NCI-H345 treated with DMSO at 0.1 percent for 48 hours (cell line): ENCODE measurements at regions not wholly inside any gene's neighbourhood (a gene's known extent, or its start where the extent isn't known, plus 50 kb on each side); places are given as distances from the start of the nearest gene placed in this dataset.
A peak's percentile ranks its signal among the peaks of the same experiment; 100 is the strongest.
"Not testable (repeated sequence)": the region's sequence is repeated elsewhere in the genome, so short reads cannot be mapped to it uniquely, and the experiment has no call there.

Experiments
- DNase-seq: peaks from one replicate; lab custom pipeline; 2025; ENCODE audit not compliant: unreplicated experiment; lab: John Stamatoyannopoulos, UW

DNA sequence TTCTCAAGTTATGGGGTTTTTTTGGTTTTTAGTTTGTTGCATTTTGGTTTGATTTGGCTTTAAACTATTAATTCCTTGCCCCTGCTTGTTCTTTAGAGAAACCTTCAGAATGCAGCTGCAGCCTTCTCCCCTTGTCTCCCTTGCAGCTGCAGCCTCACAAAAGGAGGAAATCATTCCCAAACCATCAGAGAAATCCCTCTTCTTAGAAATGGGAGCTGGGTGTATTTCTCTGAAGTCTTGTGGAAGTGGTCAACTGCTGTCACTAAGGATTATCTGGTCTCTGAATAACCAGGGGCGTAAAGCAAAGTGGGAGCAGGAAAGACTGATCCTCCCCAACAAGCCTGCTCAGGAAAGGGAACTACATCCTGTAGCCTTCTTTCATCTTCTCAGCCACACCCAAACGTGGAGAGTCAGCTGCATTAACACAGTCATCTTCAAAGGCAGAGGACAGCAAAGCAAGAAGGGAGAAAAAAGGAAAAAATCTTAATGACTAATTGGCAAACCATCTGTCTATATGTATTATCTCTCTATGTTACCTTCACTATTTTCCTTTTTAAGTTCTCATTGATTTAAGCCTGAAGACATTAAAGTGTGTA lies 1834.1 kb upstream of the PIK3C3 start:
- no peak for DNase-seq

DNA sequence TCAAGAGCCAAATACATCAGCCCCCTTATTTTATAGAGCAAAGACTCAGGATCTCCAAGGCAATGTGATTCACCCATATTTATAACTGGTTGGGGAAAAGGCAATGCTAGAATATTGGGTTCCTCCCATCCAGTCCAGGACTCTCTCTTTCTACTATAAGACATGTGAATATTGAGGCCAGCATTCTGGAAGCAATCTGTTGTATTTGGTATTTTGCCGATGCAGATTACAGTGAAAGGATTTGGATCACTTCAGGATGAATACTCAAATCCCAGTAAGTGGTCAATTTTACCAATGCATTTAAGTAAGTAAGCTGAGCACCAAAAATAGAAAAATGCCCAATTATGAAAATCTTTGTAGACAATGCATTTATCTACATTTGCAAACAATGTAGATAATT lies 1834.7 kb upstream of the PIK3C3 start:
- DNase-seq = no peak

DNA sequence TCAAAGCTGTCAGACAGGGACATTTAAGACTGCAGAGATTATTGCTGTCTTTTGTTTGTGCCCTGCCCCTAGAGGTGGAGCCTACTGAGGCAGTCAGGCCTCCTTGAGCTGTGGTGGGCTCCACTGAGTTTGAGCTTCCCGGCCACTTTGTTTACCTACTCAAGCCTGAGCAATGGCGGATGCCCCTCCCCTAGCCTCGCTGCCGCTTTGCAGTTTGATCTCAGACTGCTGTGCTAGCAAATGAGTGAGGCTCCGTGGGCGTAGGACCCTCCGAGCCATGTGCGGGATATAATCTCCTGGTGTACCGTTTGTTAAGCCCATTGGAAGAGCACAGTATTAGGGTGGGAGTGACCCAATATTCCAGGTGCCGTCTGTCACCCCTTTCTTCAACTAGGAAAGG lies 1835.5 kb upstream of the PIK3C3 start:
- DNase-seq = not testable (repeated sequence)

DNA sequence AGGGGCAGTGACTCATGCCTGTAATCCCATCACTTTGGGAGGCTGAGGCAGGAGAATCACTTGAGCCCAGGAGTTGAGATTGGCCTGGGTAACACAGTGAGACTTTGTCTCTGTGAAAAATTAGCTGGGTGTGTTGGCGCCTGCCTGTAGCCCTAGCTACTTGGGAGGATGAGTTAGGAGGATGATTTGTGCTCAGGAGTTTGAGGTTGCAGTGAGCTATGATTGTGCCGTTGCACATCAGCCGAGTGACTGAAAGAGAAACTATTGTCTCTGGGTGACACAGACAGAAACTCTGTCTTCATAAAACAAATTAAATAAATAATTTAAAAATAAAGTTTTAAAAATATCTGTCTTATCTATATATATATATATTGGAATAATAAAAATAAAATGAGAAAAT lies 1844.6 kb upstream of the PIK3C3 start:
- no peak for DNase-seq

DNA sequence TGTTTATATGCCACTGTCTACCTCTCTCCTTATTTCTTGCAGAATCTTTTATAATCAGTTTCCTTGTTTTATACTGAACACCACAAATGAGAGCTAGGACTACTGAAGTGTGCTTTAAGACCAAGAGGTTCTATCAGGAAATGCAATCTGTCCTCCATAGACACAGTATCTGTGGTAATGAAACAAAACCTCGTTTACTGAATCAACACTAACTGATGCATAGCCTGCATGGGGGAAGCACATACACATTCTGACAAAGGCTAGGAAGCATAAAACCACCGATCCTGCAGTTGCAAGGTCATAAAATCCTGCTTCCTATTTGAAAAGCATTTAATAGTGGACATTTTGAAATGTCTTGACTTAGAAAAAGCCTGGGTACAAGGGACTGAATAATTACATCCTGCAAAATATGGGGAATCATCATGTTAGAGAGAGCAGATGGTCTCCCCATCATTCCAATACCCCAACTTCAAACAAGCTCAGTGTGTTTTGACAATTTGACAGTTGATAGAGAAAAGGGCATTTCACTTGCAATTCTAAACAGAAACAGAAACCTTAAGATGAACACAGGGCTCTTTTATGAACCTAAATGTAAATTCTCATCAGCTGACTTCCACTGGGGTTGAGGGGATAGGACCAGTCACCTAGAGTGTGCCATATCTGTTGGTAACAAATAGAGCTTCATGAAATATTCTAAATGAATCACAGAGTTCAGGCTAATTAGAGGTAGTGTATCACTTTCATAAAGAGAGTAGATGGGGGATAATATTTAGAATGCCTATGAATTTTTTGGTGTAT lies 1845.6 kb upstream of the PIK3C3 start:
- peak; percentile 6 for DNase-seq

DNA sequence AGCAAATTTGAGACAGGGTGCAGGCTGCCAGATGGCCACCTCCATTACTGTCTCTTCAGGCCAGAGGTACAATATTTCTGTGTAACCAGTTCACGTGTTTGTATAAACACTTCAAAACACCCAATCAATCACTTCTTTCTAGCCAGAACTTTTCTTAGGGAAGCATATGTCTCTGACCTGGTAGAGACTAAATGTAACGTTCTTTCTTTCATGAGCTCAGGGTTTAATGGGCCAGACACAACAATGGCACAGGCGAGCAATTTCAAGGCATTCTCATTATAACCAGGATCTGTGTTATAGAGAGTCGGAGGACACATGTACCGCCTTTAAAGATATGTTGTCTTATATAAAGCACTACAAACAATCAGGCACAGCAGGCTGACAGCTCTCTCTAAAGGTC lies 1846.4 kb upstream of the PIK3C3 start:
- peak; percentile 41 for DNase-seq

DNA sequence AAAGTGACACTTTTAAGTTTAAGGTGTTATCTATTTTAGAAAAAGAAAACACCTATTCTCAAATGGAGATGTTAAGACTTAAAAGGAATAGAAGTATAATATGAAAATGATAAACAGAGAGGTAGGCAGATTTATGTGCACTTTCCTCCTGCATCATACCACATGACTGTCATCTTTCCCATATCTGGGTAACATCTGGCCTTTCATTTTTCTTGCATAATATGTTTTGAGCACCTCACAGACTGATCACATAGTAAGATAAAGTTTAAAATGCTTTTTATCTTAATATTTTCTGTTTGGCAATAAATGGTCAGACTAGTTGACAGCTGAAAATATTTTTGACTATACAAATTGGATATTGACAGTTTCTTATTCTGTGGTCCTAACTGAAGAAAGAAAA lies 1852.1 kb upstream of the PIK3C3 start:
- DNase-seq = no peak

DNA sequence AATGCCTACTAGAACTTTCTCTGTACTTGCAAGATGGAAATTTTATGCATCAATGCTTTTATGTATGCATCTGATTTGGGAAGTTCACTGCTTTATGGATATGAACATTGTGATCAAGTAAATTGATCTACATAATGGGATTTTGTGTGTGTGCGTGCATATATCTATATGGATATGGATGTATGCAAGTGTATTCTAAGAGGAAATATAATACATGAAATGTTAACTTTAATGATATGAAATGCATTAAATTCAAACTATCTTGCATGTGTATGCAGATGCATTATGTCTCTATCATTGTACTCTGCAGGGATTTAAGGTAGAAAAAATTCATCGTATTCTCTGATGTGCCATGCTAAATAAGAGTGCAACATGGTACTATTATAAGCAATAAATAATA lies 1855.4 kb upstream of the PIK3C3 start:
- no peak for DNase-seq

DNA sequence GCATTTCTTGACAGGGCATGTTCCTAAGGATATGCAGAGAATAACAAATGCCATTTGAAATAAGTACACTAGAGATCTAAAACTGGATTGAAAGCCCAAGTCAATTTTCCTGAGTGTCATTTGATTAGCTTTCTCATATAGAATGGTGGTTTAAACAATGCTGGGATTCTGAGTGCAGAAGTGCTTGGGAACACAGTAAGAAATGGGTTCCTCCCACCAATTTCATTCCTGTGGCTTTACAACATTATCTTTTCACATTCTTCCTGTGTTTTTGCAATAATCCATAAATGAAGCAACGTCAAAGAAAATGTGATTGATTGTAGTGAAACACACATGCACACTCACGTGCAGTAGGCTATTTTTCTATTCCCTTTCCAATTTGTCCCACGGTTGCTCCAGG lies 1858.4 kb upstream of the PIK3C3 start:
- DNase-seq = no peak

DNA sequence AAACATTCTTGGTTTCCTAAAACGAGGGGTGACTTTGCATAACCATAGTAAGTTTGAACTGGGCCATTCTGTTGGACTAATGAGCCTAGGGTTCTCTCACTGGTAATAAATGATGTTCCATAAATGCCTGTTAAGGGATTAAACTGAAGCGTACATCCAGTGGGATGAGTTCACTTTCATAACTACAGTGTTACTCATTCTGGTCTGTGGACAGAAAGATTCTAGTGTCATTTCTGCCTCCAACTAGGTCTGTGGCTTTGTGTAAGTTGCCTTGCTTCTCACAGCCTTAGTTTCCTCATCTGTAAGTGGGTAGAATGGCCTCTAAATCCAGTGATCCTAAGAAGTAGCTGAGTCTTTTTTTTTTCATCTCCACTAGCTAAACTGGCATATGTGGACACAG lies 1860.6 kb upstream of the PIK3C3 start:
- no peak for DNase-seq

DNA sequence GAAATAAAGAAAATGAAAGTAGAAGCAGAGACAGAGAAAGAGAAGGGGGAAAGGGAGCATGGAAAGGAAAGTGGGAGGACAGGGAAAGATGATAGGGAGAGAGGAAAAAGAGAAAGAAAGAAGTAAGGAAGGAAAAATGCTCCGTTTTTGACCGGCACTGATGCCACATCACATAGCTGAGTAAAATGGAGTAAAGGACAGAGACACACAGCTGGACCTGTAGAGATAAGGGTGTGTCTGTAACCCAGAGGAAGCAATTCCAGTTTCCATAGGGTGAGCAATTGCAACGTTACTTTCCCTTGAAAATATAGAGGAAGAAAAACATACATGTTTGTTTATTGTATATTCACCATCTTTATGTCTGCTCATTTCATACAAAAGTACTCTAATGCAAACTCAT lies 1866.9 kb upstream of the PIK3C3 start:
- no peak for DNase-seq

DNA sequence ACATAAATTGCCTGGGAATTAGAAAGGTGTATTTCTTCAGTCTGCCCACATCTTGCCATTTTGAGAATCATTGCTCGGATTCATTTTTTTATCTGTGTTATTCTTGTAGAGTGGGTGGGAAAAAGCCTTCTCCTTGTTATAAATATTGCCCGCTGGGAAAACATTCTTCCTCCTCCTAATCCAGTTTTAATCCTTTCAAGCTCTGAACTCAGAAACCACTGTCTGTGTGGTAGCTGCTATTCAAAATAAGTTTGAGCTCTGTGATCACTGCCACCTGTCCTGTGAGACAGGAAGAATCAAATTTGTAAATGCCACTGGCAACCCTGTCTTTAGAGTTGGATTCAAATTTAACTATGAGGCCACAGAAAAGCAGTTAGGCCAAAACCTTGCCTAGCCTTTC lies 1875.2 kb upstream of the PIK3C3 start:
- DNase-seq = no peak

DNA sequence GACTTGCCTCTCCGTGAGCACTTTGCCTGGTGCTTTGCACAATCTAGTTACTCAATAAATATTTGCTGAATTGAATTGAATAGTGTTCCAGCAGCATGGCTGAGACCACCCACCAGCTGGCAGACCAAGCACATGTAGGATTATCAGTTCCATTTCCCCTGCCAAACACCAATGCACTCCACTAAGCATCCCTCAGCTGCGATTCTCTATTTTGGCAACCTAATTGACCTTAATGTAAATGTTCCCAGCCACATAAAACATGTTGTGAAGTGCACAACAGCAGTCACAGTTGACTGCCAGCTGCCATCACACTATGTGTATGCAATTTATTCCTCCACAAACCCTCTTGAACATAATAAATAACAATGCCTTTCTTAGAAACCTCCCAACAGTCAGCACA lies 1879.4 kb upstream of the PIK3C3 start:
- peak; percentile 66 for DNase-seq

DNA sequence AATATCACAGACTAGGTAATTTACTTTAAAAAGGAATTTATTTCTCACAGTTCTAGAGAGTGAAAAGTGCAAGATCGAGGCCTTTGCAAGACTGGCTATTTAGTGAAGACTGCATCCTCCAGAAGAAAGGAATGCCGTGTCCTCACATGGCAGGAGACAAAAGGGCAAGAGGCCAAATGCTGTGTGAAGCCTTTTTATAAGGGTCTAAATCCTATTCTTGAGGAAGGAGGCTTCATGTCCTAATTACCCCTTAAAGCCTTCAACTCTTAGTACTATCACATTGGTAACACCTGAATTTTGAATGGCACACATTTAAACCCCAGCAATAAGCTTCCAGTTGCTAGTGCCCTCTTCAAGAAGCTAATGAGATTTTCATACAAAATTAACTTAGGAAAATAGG lies 1882.3 kb upstream of the PIK3C3 start:
- no peak for DNase-seq

DNA sequence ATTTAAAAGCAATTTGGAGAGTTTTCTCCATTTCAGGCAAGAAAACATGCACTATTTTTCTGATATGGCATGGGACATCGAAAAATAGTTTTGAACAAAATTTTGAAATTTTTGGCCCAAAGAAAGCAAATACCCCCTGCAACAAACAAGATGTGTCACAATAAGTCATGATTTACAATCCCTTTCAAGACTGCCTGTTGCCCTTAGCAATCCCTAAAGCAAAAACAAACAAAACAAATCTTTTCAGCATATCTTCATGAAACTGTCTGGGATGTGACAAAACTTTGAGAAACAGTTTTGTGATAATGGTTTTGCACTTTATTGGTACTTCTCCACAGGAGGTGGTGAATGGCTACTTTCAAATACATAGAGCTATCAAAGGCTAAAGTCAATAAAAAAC lies 1888.7 kb upstream of the PIK3C3 start:
- DNase-seq = no peak

DNA sequence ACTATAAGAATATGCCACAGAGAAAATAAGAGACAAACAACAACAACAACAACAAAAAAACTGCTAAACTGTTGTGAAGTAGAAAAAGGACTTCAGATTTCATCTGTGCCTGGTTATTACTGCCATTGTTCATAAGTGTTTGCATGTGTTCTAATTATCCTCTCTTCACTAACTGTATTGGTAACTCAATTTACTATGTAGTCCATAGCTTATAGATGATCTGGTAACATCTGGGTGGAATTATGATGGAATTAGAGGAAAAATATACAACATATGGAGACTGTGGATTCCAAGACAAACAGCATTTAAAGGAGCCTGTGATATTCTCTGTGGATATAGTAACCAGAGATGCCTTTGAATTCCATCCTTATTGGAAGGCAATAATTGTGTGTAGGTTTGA lies 1891.5 kb upstream of the PIK3C3 start:
- DNase-seq = no peak

DNA sequence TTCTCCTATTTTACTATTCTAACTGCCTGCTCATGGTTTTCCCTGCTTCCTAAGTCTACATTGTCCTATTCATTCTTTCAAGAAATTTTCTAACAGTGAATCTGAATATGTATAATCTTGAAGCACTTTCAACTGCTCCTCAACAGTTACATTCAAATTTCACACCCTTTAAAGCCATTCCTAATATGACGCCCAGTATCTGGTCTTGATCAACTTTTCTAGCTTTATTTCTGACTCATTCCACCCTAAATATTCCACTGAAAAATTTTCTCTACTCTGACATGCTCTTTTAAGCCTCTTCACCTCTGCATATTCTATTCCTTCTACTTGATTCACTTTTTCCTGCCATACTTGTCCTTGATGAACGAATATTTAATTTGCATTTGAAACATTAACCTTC lies 1893.9 kb upstream of the PIK3C3 start:
- no peak for DNase-seq

DNA sequence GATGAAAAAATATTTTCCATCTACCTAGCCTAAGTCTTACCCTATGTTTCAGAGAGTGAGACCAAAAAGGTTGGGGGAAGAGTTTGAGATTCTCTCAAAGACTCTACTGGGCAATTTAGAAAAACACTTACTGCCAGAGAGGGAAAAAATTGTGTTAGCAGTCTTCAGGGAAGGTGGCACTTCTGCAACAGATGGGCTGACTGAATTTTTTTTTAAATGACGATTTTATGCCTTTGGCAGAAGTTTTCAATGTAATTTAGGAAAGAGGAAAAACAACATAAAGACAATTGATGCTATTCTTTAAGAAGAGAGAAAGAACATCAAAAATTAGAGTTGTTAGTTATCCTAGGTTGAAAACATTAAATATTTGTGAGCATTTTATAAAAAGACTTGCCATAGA lies 1894.5 kb upstream of the PIK3C3 start:
- no peak for DNase-seq

DNA sequence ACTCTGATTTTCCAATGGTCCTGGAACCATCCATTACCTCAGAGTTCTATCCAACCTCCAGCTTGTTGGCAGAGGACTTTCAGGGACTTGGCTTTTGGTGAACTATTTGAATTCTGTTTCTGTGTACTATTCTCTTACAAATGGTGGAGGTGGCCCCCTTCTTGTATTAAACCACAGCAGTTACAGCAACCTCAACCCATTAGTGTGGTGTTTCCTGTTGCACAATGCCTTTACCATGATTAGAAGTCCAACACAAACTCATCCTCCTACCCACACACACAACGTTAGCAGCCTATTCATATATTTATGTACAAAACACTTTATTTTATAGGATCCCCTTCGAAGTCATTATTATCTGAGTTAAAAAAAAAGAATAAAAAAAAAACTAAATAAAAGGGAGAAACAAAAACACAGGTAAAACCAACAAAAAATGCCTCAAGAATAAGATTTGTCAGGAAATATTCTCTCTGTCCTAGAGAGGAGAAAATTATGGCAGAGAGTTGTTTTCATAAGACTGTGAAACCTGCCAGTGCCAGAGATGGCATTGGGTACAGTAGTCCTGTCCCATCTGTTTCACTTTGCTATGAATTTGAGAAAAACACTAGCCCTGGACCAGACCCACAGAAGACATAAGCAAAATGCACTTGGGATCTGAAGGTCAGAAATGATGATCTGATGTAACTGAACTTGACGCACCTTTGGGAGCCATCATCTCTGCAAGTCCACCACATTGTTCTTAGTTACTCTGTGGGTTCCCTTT lies 1896.0 kb upstream of the PIK3C3 start:
- DNase-seq = no peak

DNA sequence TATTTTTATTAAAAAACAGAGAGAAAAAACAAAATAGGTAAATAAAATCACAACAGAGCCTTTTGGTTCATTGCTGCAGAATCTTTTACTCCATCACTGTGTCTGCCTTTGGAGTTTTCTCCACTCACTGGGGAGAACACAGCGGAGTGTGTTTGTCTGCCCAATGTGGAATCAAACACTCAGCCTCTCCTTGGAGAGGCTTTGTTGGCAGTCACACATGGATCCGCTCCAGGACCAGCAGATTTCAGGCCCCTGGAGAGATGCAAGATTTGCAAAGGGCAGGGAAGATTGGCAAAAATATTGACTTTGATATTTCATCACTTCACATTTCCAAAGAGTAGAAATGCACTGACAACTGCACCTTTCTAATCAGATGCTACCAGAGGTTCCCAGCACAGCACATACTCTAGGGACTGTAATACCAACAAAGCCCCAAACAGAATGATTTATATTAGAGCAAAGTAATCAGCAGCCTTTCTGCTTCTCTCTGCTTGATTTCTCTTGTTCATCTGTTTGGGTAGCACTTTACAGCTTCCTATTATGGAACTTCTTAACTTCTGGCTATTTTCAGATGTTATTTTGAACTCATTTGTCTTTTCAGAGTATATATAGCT lies 1898.8 kb upstream of the PIK3C3 start:
- no peak for DNase-seq

DNA sequence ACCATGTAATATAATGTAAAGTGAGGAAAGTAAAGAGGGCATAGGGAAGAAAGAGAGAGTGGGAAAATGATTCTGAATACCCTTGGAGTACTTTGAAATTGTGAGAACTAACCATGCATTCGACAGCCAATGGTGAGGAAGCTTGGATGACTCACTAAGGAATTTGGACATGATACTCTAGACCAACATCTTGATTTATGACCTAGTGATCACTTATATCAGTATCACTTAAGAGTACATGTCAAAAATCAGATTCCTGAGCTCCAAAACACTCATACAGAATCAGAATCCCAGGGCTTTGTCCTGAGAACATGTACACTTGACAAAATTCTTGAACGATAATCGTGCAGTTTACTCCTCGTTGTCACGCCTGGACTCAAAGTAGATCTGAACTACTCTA lies 1899.8 kb upstream of the PIK3C3 start:
- no peak for DNase-seq

DNA sequence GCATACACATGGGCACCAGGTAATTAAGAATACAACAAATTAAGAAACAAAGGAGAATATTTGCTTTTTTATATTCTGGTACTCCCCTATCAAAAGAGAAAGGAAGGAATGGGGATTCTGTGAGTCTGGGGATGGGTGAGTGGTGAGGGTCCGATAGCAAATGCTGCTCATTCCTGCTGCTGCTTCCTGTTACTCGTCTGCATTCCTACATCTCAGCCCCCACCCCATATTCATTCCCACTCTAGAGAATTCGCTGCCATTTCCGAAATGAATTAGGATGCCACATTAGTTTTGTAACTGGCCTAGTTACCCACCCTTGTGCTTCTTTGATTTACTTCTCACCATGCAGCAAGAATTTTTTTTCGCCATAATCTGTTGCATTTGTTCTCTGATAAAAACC lies 1905.3 kb upstream of the PIK3C3 start:
- DNase-seq = no peak
